HFF-Myc (cell line): ENCODE measurements at regions not wholly inside any gene's neighbourhood (a gene's known extent, or its start where the extent isn't known, plus 50 kb on each side); places are given as distances from the start of the nearest gene placed in this dataset.
A peak's percentile ranks its signal among the peaks of the same experiment; 100 is the strongest.

Source experiments
- DNase-seq: peaks from one replicate; pipeline ENCODE4 v3.0.0-alpha.2; 2011; ENCODE audit warnings: low read depth; ENCODE audit errors: extremely low read depth
- H3K4me3 ChIP-seq: replicated peaks from 2 replicates; pipeline ENCODE4 v1.5.1; 2011; ENCODE audit warnings: low read depth, mild to moderate bottlenecking, control low read depth, low read length
- CTCF ChIP-seq: IDR thresholded peaks from 2 replicates; pipeline ENCODE4 v1.5.1; 2012; ENCODE audit warnings: mild to moderate bottlenecking, low read depth, low read length, control low read depth; ENCODE audit errors: missing control alignments

GRCh38 chr7:67616517-67616916, 619.9 kb downstream of the TYW1 start:
- TF ChIP-seq CTCF: no peak
- DNase-seq: no peak
- no peak overlapping the region for H3K4me3 ChIP-seq

DNA sequence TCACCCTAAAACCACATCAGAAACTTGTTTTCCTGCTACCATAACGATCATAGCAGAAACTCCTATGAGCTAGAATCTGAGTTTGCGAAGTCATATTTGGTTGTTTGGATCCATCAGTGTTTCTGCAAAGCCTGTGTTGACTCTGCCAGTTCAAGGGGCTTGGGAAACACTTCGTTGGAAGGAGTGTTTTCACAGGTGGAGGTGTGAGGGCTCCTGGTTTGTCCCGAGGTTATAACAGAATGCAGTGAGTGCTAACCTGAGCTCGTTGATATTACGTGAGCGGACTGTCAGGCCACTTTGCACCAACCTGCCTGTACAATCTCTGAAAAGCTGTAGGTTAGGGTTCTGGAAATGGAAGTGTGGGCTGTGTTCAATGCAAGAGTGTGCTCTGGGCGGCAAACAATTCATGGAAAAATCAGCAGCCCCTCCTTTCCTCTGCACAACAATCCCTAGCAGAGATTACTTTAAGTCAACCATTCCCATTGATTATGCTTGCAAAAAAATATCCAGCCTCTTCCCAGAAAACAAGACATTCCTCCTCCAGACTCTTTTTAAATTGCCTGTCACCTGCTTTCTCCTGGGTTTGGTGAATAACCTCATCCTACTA, 622.0 kb downstream of the TYW1 start:
- no peak for DNase-seq
- no peak for TF ChIP-seq CTCF
- no peak overlapping the region for H3K4me3 ChIP-seq

DNA sequence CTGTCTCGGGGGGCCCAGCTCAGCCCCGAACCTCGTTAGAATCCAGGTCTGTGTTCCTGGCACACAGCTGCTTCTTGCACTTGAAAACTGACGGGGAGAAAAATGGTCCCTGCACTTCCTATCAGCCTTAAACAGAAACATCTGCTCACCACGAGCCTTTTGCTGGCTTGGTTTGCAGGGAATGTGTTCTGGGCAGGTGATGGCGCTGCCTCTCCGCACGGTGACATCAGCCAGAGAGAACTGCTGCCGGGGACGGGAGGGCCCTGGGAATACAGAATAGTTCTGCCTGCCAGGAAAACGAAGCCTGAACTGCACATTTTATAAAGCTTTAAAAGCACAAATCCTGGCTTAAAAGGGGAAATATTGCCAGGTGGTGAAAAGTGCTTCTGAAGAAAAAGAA, 622.5 kb downstream of the TYW1 start:
- DNase-seq: no peak
- no peak overlapping the region for H3K4me3 ChIP-seq
- no peak for TF ChIP-seq CTCF

GRCh38 chr7:67620216-67620933, 623.7 kb downstream of the TYW1 start:
- H3K4me3 ChIP-seq: no peak overlapping the region
- DNase-seq: no peak
- no peak for TF ChIP-seq CTCF

GRCh38 chr7:67621704-67622103, 625.1 kb downstream of the TYW1 start:
- DNase-seq: no peak
- H3K4me3 ChIP-seq: no peak overlapping the region
- TF ChIP-seq CTCF: no peak

- no peak overlapping the region for H3K4me3 ChIP-seq
- peak; percentile 48 for TF ChIP-seq CTCF
- peak; percentile 0 for DNase-seq
Observed at GRCh38 chr7:67625257-67625737, 628.7 kb downstream of the TYW1 start.
